Panc1 (cell line): ENCODE measurements at regions not wholly inside any gene's neighbourhood (a gene's known extent, or its start where the extent isn't known, plus 50 kb on each side); places are given as distances from the start of the nearest gene placed in this dataset.

Experiments used
- ATAC-seq: fragments of 200-7000 bp; cut with Tn5 transposase; 2 replicates; pipeline ENCODE4 v1.9.1; 2020; ENCODE audit warnings: mild to moderate bottlenecking, moderate library complexity
- BruUV-seq: library from RNA; stranded (reverse); fragments of 400-500 nt; replicated peaks from 2 replicates; lab custom pipeline; 2021; lab: Mats Ljungman, UMichigan
- CTCF ChIA-PET: fragments of 300-600 bp; sonication (Branson Sonifier 250); formaldehyde crosslinking; loops from one replicate; lab custom pipeline; 2022; ENCODE audit warnings: antibody characterized with exemption; lab: Charles Lee
- POLR2A ChIA-PET: fragments of 300-600 bp; sonication (Branson Sonifier 250); formaldehyde crosslinking; loops from one replicate; lab custom pipeline; 2022; ENCODE audit warnings: antibody characterized with exemption; lab: Charles Lee
- DNase-seq: peaks from one replicate; pipeline ENCODE4 v3.0.0-alpha.2; 2010; ENCODE audit warnings: low read depth, low spot score
- H3K27ac ChIP-seq: 2 replicates; pipeline ENCODE4 v1.5.1; 2011; ENCODE audit warnings: mild to moderate bottlenecking, low read length, inconsistent platforms
- H3K27me3 ChIP-seq: fragments of 200-500 bp; sonication (Bioruptor generic); 2 replicates; pipeline ENCODE4 v1.6.0; 2014; ENCODE audit warnings: low read length, inconsistent platforms; ENCODE audit not compliant: control insufficient read depth, insufficient read depth
- H3K36me3 ChIP-seq: fragments of 200-500 bp; sonication (Bioruptor generic); 2 replicates; pipeline ENCODE4 v1.5.1; 2014; ENCODE audit warnings: inconsistent platforms, mild to moderate bottlenecking, low read length, moderate library complexity; ENCODE audit not compliant: control insufficient read depth, insufficient read depth
- H3K4me1 ChIP-seq: 2 replicates; pipeline ENCODE4 v1.5.1; 2011; ENCODE audit warnings: inconsistent platforms, mild to moderate bottlenecking, low read length, moderate library complexity; ENCODE audit not compliant: control insufficient read depth, insufficient read depth
- H3K4me3 ChIP-seq, 2 experiments: 2 replicates each; pipeline ENCODE4 v1.5.1; 2011 to 2012; ENCODE audit warnings: low read depth in 2 of 2, low read length in 2 of 2, mild to moderate bottlenecking in 2 of 2, inconsistent platforms in 1 of 2, moderate library complexity in 1 of 2
- H3K9me3 ChIP-seq: fragments of 200-500 bp; sonication (Bioruptor generic); 2 replicates; pipeline ENCODE4 v1.5.1; 2014; ENCODE audit warnings: low read depth, mild to moderate bottlenecking, inconsistent platforms, low read length, moderate library complexity; ENCODE audit not compliant: control insufficient read depth, insufficient read depth
- POLR2AphosphoS5 ChIP-seq: IDR thresholded peaks from 2 replicates; pipeline ENCODE4 v1.6.1; 2012; ENCODE audit warnings: mild to moderate bottlenecking, low read depth, low read length, moderate library complexity
- SIN3A ChIP-seq: IDR thresholded peaks from 2 replicates; pipeline ENCODE4 v1.6.1; 2012; ENCODE audit warnings: low read depth, mild to moderate bottlenecking, low read length, moderate library complexity, borderline replicate concordance; ENCODE audit not compliant: insufficient read depth
- TCF7L2 ChIP-seq: IDR thresholded peaks from 2 replicates; pipeline ENCODE4 v1.6.1; 2011; ENCODE audit warnings: mild to moderate bottlenecking, low read depth, low read length, inconsistent platforms
- in situ Hi-C: cut with HindIII; loops from 2 replicates; pipeline ENCODE4 v1.10.0; 2016; ENCODE audit warnings: low sequenced_read_pairs, low pct_unique_long_range_greater_than_20kb
- intact Hi-C: fragments of 100-400 bp; cut with micrococcal nuclease; formaldehyde crosslinking; loops from one replicate; pipeline ENCODE4 v1.10.0; 2022; ENCODE audit not compliant: unreplicated experiment
- TF ChIP-seq, protein P1 (sequence below), 2 experiments: IDR thresholded peaks; 2 replicates each; pipeline ENCODE4 v1.6.1; 2011 to 2012; ENCODE audit warnings: low read depth in 2 of 2, control low read depth in 1 of 2, low read length in 1 of 2, mild to moderate bottlenecking in 1 of 2, moderate library complexity in 1 of 2; ENCODE audit not compliant: insufficient read depth in 1 of 2
- TF ChIP-seq, protein P2 (sequence below): fragments of 450-650 bp; IDR thresholded peaks from 2 replicates; pipeline ENCODE4 v1.5.1; 2017; ENCODE audit warnings: mild to moderate bottlenecking

DNA sequence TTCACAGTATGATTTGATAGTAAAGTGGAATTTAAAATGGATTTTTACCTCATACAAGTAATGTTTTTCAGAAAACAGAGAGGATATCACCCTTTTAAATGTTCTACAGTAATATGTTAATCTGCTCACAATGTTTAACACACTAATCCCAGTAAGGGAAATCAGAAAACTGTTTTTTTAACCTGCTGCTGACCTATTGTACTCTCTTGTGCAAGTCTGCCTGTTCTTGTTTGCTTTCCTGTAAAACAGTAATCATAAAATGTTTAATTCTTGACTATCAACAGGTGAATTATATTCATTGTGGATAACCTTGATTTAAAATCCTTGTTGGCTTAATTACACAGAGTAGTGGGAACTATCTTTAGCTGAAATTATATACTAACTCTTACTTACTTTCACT, 126.4 kb downstream of the GNAT3 start:
- TF ChIP-seq, protein P1, sequence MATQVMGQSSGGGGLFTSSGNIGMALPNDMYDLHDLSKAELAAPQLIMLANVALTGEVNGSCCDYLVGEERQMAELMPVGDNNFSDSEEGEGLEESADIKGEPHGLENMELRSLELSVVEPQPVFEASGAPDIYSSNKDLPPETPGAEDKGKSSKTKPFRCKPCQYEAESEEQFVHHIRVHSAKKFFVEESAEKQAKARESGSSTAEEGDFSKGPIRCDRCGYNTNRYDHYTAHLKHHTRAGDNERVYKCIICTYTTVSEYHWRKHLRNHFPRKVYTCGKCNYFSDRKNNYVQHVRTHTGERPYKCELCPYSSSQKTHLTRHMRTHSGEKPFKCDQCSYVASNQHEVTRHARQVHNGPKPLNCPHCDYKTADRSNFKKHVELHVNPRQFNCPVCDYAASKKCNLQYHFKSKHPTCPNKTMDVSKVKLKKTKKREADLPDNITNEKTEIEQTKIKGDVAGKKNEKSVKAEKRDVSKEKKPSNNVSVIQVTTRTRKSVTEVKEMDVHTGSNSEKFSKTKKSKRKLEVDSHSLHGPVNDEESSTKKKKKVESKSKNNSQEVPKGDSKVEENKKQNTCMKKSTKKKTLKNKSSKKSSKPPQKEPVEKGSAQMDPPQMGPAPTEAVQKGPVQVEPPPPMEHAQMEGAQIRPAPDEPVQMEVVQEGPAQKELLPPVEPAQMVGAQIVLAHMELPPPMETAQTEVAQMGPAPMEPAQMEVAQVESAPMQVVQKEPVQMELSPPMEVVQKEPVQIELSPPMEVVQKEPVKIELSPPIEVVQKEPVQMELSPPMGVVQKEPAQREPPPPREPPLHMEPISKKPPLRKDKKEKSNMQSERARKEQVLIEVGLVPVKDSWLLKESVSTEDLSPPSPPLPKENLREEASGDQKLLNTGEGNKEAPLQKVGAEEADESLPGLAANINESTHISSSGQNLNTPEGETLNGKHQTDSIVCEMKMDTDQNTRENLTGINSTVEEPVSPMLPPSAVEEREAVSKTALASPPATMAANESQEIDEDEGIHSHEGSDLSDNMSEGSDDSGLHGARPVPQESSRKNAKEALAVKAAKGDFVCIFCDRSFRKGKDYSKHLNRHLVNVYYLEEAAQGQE (IDR thresholded peaks at IDR 0.05; ENCODE audit: insufficient read depth in 1 of 2, low read depth in 2 of 2, low read length in 1 of 2), result no peak
- Histone ChIP-seq H3K27me3 (no peaks in the 10 kb centered on the region; the same call in 1 of the 2 replicates), H3K4me3 (no peak overlapping the region), H3K4me1 (no peaks in the 10 kb centered on the region), H3K27ac (no peak overlapping the region), H3K36me3 (no peaks in the 10 kb centered on the region), H3K9me3 (no peaks in the 10 kb centered on the region)
- ChIA-PET POLR2A (interaction anchor here (0.5 kb wide), 1 partner anchor 238 kb away, joined by 3 read pairs; no protein-coding TSS in a partner anchor), CTCF (no interaction called here)
- no peak for ATAC-seq
- in situ Hi-C loops (no loop called here), intact Hi-C loops (no loop called here)
- DNase-seq, result no peak
- no TSS peak for BruUV-seq

DNA sequence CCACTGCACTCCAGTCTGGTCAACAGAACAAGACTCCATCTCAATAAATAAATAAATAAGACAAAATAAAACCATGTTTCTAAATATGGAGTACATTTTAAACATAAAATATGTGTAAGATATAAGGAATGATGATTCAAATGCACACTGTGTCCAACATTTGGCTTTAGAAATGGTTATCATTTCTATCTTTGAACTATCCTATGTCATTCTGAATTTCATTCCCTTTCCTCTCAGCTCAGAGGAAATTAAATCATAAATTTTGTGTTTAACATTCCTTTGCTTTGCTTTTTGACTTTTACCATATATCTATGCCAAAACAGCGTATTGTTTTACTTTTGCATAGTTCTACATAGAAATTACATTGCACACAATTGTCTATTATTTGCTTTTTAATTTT, 130.9 kb downstream of the GNAT3 start:
- ChIA-PET POLR2A (no interaction called here), CTCF (no interaction called here)
- Histone ChIP-seq H3K9me3 (no peaks in the 10 kb centered on the region), H3K4me3 (no peak overlapping the region), H3K27me3 (no peaks in the 10 kb centered on the region; the same call in 1 of the 2 replicates), H3K27ac (no peak overlapping the region), H3K4me1 (no peaks in the 10 kb centered on the region), H3K36me3 (no peaks in the 10 kb centered on the region)
- TF ChIP-seq TCF7L2, result no peak
- TF ChIP-seq, protein P1 (IDR thresholded peaks at IDR 0.05; ENCODE audit: insufficient read depth in 1 of 2, low read depth in 2 of 2, low read length in 1 of 2), result no peak
- TF ChIP-seq SIN3A, result no peak
- TF ChIP-seq, protein P2, sequence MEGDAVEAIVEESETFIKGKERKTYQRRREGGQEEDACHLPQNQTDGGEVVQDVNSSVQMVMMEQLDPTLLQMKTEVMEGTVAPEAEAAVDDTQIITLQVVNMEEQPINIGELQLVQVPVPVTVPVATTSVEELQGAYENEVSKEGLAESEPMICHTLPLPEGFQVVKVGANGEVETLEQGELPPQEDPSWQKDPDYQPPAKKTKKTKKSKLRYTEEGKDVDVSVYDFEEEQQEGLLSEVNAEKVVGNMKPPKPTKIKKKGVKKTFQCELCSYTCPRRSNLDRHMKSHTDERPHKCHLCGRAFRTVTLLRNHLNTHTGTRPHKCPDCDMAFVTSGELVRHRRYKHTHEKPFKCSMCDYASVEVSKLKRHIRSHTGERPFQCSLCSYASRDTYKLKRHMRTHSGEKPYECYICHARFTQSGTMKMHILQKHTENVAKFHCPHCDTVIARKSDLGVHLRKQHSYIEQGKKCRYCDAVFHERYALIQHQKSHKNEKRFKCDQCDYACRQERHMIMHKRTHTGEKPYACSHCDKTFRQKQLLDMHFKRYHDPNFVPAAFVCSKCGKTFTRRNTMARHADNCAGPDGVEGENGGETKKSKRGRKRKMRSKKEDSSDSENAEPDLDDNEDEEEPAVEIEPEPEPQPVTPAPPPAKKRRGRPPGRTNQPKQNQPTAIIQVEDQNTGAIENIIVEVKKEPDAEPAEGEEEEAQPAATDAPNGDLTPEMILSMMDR, result no peak
- no peak for TF ChIP-seq POLR2AphosphoS5
- intact Hi-C loops (no loop called here), in situ Hi-C loops (no loop called here)
- DNase-seq (no peak), ATAC-seq (no peak)
- no TSS peak for BruUV-seq
